Caco-2 (cell line): ENCODE measurements at regions not wholly inside any gene's neighbourhood (a gene's known extent, or its start where the extent isn't known, plus 50 kb on each side); places are given as distances from the start of the nearest gene placed in this dataset.

Source experiments
- BruUV-seq: library from RNA; stranded (reverse); fragments of 400-500 nt; replicated peaks from 2 replicates; lab custom pipeline; 2021; lab: Mats Ljungman, UMichigan
- CTCF ChIA-PET: fragments of 300-600 bp; sonication (Branson Sonifier 250); formaldehyde crosslinking; loops from one replicate; lab custom pipeline; 2022; ENCODE audit warnings: antibody characterized with exemption; lab: Charles Lee
- POLR2A ChIA-PET: fragments of 300-600 bp; sonication (Branson Sonifier 250); formaldehyde crosslinking; loops from one replicate; lab custom pipeline; 2022; ENCODE audit warnings: antibody characterized with exemption; lab: Charles Lee
- DNase-seq, 2 experiments: peaks; one replicate each; pipeline versions ENCODE4 v3.0.0 to v3.0.0-alpha.2; 2020 to 2022
- H3K27me3 ChIP-seq: replicated peaks from 2 replicates; pipeline ENCODE4 v1.6.0; 2011; ENCODE audit warnings: low read length; ENCODE audit not compliant: control insufficient read depth, insufficient read depth
- H3K36me3 ChIP-seq: 2 replicates; pipeline ENCODE4 v1.5.1; 2011; ENCODE audit warnings: low read length; ENCODE audit not compliant: control insufficient read depth, insufficient read depth
- H3K4me1 ChIP-seq: fragments of 250-450 bp; sonication (Bioruptor Pico); 2 replicates; pipeline ENCODE4 v1.5.1; 2020; ENCODE audit warnings: mild to moderate bottlenecking
- H3K4me3 ChIP-seq: 2 replicates; pipeline ENCODE4 v1.5.1; 2011; ENCODE audit warnings: low read depth, mild to moderate bottlenecking, control low read depth, low read length
- H3K9me3 ChIP-seq: fragments of 250-450 bp; sonication (Bioruptor Pico); 2 replicates; pipeline ENCODE4 v1.5.1; 2020; ENCODE audit warnings: mild to moderate bottlenecking, moderate library complexity
- H3K27ac Mint-ChIP-seq: one replicate; pipeline ENCODE4 v1.8.0; 2022; ENCODE audit warnings: mixed read lengths; ENCODE audit not compliant: unreplicated experiment
- H3K27me3 Mint-ChIP-seq: one replicate; pipeline ENCODE4 v1.8.0; 2022; ENCODE audit warnings: mixed read lengths; ENCODE audit not compliant: insufficient read depth, unreplicated experiment
- H3K36me3 Mint-ChIP-seq: one replicate; pipeline ENCODE4 v1.8.0; 2022; ENCODE audit warnings: mild to moderate bottlenecking, mixed read lengths; ENCODE audit not compliant: insufficient read depth, unreplicated experiment
- H3K4me1 Mint-ChIP-seq: one replicate; pipeline ENCODE4 v1.8.0; 2022; ENCODE audit warnings: low read depth, mixed read lengths; ENCODE audit not compliant: unreplicated experiment
- H3K4me3 Mint-ChIP-seq: one replicate; pipeline ENCODE4 v1.8.0; 2022; ENCODE audit warnings: mild to moderate bottlenecking, moderate library complexity, mixed read lengths; ENCODE audit not compliant: unreplicated experiment
- H3K9me3 Mint-ChIP-seq: one replicate; pipeline ENCODE4 v1.8.0; 2022; ENCODE audit warnings: mixed read lengths; ENCODE audit not compliant: unreplicated experiment
- intact Hi-C: fragments of 100-400 bp; cut with micrococcal nuclease; formaldehyde crosslinking; loops from one replicate; pipeline ENCODE4 v1.10.0; 2022; ENCODE audit not compliant: unreplicated experiment
- TF ChIP-seq, protein P1 (sequence below), 2 experiments: fragments of 200-600 bp in 1 of 2; IDR thresholded peaks; 1 replicate in 1 of 2; 2 replicates in 1 of 2; pipeline versions ENCODE4 v1.5.1 to v1.8.0; 2011 to 2022; ENCODE audit warnings: antibody characterized with exemption in 1 of 2, control low read depth in 1 of 2, inconsistent platforms in 1 of 2, low read depth in 1 of 2, low read length in 1 of 2, mild to moderate bottlenecking in 1 of 2, moderate library complexity in 1 of 2; ENCODE audit not compliant: insufficient read depth in 1 of 2, severe bottlenecking in 1 of 2, unreplicated experiment in 1 of 2

DNA sequence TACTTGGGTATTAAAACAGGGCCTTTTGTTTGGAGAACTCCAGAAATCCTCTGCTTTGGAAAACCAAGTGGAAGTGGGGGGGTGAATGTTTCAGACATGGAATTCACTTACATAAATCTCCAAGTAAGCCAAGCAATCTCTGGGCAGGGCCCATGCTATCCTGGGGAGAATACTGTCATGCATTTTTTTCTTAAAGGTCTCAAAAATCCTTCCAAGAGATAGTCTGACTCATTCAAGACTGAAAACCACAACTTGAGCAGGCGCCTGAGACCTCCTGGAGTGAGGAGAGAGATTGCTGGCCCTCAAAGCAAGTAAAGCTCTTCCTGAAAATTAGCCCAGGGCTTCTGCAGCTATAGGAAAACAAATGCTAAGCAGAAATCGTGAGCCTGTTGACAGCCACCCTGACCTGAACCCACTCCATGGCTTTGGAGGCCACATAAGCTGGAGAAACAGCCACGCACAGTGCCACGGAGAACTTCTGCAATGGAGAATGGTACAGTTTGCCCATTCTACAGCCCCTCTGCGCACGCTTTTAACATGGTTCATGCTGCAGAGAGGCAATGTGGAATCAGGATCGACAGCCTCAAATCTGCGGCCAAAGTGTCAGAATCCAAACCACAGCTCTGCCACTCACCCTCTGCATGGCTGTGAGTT, 203.1 kb upstream of the AUTS2 start:
- H3K4me1 ChIP-seq, result no peaks in the 10 kb centered on the region
- intact Hi-C loops, result no loop called here
- ChIA-PET CTCF (no interaction called here), POLR2A (no interaction called here)
- Mint-ChIP-seq H3K27ac (no peak overlapping the region), H3K9me3 (peaks cover 10% of the 10 kb centered on the region), H3K4me3 (no peak overlapping the region), H3K36me3 (no peaks in the 10 kb centered on the region), H3K4me1 (no peaks in the 10 kb centered on the region), H3K27me3 (peaks cover 3% of the 10 kb centered on the region)
- no peak for DNase-seq
- BruUV-seq, result no TSS peak
- TF ChIP-seq, protein P1, sequence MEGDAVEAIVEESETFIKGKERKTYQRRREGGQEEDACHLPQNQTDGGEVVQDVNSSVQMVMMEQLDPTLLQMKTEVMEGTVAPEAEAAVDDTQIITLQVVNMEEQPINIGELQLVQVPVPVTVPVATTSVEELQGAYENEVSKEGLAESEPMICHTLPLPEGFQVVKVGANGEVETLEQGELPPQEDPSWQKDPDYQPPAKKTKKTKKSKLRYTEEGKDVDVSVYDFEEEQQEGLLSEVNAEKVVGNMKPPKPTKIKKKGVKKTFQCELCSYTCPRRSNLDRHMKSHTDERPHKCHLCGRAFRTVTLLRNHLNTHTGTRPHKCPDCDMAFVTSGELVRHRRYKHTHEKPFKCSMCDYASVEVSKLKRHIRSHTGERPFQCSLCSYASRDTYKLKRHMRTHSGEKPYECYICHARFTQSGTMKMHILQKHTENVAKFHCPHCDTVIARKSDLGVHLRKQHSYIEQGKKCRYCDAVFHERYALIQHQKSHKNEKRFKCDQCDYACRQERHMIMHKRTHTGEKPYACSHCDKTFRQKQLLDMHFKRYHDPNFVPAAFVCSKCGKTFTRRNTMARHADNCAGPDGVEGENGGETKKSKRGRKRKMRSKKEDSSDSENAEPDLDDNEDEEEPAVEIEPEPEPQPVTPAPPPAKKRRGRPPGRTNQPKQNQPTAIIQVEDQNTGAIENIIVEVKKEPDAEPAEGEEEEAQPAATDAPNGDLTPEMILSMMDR (IDR thresholded peaks at IDR 0.05; ENCODE audit: insufficient read depth in 1 of 2, low read depth in 1 of 2, low read length in 1 of 2, severe bottlenecking in 1 of 2, unreplicated experiment in 1 of 2), result no peak
- H3K9me3 ChIP-seq, result no peaks in the 10 kb centered on the region
- H3K36me3 ChIP-seq, result no peaks in the 10 kb centered on the region
- H3K27me3 ChIP-seq, result no peaks in the 10 kb centered on the region
- no peak overlapping the region for H3K4me3 ChIP-seq

DNA sequence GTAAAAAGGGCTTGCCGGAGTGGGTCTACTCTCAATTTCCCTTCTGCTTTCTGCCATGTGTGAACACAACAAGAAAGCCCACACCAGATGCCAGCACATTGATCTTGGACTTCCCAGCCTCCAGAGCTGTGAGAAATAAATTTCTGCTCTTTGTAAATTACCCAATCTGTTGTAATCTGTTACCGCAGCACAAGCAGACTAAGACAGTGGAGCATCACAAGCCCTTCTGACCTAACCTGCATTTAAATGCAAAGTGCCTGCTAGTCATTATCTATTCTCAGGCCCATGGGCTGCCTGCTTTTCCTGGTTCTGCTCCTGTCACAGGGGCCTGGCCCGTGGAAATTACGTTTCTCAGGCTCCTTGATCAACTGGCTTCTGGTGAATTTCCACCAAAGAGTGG, 199.3 kb upstream of the AUTS2 start:
- POLR2A ChIA-PET, result no interaction called here
- CTCF ChIA-PET, result no interaction called here
- no peaks in the 10 kb centered on the region for H3K9me3 ChIP-seq
- no peaks in the 10 kb centered on the region for H3K4me1 Mint-ChIP-seq
- TF ChIP-seq, protein P1 (IDR thresholded peaks at IDR 0.05; ENCODE audit: insufficient read depth in 1 of 2, low read depth in 1 of 2, low read length in 1 of 2, severe bottlenecking in 1 of 2, unreplicated experiment in 1 of 2), result no peak
- no peaks in the 10 kb centered on the region for H3K4me1 ChIP-seq
- no peak for DNase-seq
- no peak overlapping the region for H3K27ac Mint-ChIP-seq
- H3K36me3 ChIP-seq, result no peaks in the 10 kb centered on the region
- no peaks in the 10 kb centered on the region for H3K9me3 Mint-ChIP-seq
- intact Hi-C loops, result no loop called here
- H3K4me3 ChIP-seq, result no peak overlapping the region
- H3K27me3 Mint-ChIP-seq, result no peaks in the 10 kb centered on the region
- BruUV-seq, result no TSS peak
- H3K36me3 Mint-ChIP-seq, result no peaks in the 10 kb centered on the region
- H3K27me3 ChIP-seq, result no peaks in the 10 kb centered on the region
- H3K4me3 Mint-ChIP-seq, result no peak overlapping the region

DNA sequence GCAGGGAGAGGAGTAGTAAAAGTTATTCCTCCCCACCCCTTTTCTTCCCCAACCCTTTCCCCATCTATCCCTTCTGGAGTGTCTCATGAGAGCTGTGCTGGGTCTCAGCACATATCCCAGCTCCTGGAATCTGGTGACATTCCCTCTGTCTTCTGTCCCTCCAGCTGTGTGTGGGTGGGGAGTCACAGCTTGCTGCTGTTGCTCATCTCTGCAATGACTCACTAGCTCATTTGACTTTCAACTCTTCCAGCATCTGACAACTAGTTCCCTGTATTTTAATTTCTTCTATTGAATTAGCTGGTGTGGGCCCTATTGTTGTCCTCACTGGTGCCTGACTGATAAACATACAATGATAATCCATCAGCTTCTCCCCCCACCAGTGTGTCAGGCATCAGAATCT, 198.9 kb upstream of the AUTS2 start:
- H3K27ac Mint-ChIP-seq, result no peak overlapping the region

More for the DNA sequence above, 198.9 kb upstream of the AUTS2 start:
- no peaks in the 10 kb centered on the region for H3K36me3 Mint-ChIP-seq
- TF ChIP-seq, protein P1 (IDR thresholded peaks at IDR 0.05; ENCODE audit: insufficient read depth in 1 of 2, low read depth in 1 of 2, low read length in 1 of 2, severe bottlenecking in 1 of 2, unreplicated experiment in 1 of 2), result no peak
- no peaks in the 10 kb centered on the region for H3K4me1 Mint-ChIP-seq
- Histone ChIP-seq H3K27me3 (no peaks in the 10 kb centered on the region), H3K36me3 (no peaks in the 10 kb centered on the region), H3K9me3 (no peaks in the 10 kb centered on the region), H3K4me1 (no peaks in the 10 kb centered on the region), H3K4me3 (no peak overlapping the region)
- H3K9me3 Mint-ChIP-seq, result no peaks in the 10 kb centered on the region
- no TSS peak for BruUV-seq
- ChIA-PET CTCF (no interaction called here), POLR2A (no interaction called here)
- intact Hi-C loops, result no loop called here
- DNase-seq, result no peak
- no peak overlapping the region for H3K4me3 Mint-ChIP-seq
- no peaks in the 10 kb centered on the region for H3K27me3 Mint-ChIP-seq
